GM23338 (cell line): ENCODE measurements at regions not wholly inside any gene's neighbourhood (a gene's known extent, or its start where the extent isn't known, plus 50 kb on each side); places are given as distances from the start of the nearest gene placed in this dataset.

Experiments
- ATAC-seq: fragments of 200-7000 bp; cut with Tn5 transposase; 3 replicates; pipeline ENCODE4 v1.9.1; 2020
- DNase-seq: peaks from one replicate; pipeline ENCODE4 v3.0.0-alpha.2; 2015; ENCODE audit warnings: low spot score
- H2AFZ ChIP-seq: fragments of 200-600 bp; sonication (generic); 2 replicates; pipeline ENCODE4 v1.8.0; 2016; ENCODE audit warnings: antibody characterized with exemption, mild to moderate bottlenecking, moderate library complexity
- H3F3A ChIP-seq: fragments of 200-600 bp; sonication (generic); replicated peaks from 2 replicates; pipeline ENCODE4 v1.8.0; 2017; ENCODE audit warnings: antibody characterized with exemption, mixed run types, low read depth
- H3K27ac ChIP-seq: fragments of 200-600 bp; sonication (generic); 2 replicates; pipeline ENCODE4 v1.6.1; 2016; ENCODE audit warnings: low read depth
- H3K27me3 ChIP-seq: fragments of 200-600 bp; sonication (generic); 2 replicates; pipeline ENCODE4 v1.8.0; 2016; ENCODE audit warnings: mild to moderate bottlenecking, mixed run types, moderate library complexity; ENCODE audit not compliant: insufficient read depth
- H3K36me3 ChIP-seq: fragments of 200-600 bp; sonication (generic); 2 replicates; pipeline ENCODE4 v1.8.0; 2016; ENCODE audit warnings: mild to moderate bottlenecking; ENCODE audit not compliant: insufficient read depth
- H3K4me1 ChIP-seq: fragments of 200-600 bp; sonication (generic); 2 replicates; pipeline ENCODE4 v1.8.0; 2016; ENCODE audit warnings: mild to moderate bottlenecking, moderate library complexity; ENCODE audit not compliant: insufficient read depth
- H3K4me2 ChIP-seq: fragments of 200-600 bp; sonication (generic); 2 replicates; pipeline ENCODE4 v1.7.1; 2017; ENCODE audit warnings: mixed run types
- H3K4me3 ChIP-seq: fragments of 200-600 bp; sonication (generic); 2 replicates; pipeline ENCODE4 v1.6.1; 2016; ENCODE audit warnings: mixed run types
- H3K79me2 ChIP-seq: fragments of 200-600 bp; sonication (generic); replicated peaks from 2 replicates; pipeline ENCODE4 v1.8.0; 2017; ENCODE audit warnings: mild to moderate bottlenecking; ENCODE audit not compliant: insufficient read depth
- H3K9me2 ChIP-seq: fragments of 200-600 bp; sonication (generic); 2 replicates; pipeline ENCODE4 v1.8.0; 2017; ENCODE audit not compliant: insufficient read depth
- H4K20me1 ChIP-seq: fragments of 200-600 bp; sonication (generic); replicated peaks from 2 replicates; pipeline ENCODE4 v1.8.0; 2017; ENCODE audit warnings: mild to moderate bottlenecking; ENCODE audit not compliant: insufficient read depth
- H3K27ac Mint-ChIP-seq: 2 replicates; pipeline ENCODE4 v1.8.0; 2020; ENCODE audit warnings: inconsistent platforms, mild to moderate bottlenecking, moderate library complexity, mixed read lengths
- H3K27me3 Mint-ChIP-seq: 3 replicates; pipeline ENCODE4 v1.8.0; 2022; ENCODE audit warnings: low read depth, mild to moderate bottlenecking, moderate library complexity, mixed read lengths, inconsistent platforms; ENCODE audit not compliant: insufficient read depth, poor library complexity
- H3K36me3 Mint-ChIP-seq: 3 replicates; pipeline ENCODE4 v1.8.0; 2021; ENCODE audit warnings: low read depth, mild to moderate bottlenecking, inconsistent platforms, moderate library complexity, mixed read lengths
- H3K4me1 Mint-ChIP-seq: 3 replicates; pipeline ENCODE4 v1.8.0; 2020; ENCODE audit warnings: mild to moderate bottlenecking, inconsistent platforms, mixed read lengths
- H3K4me3 Mint-ChIP-seq: 3 replicates; pipeline ENCODE4 v1.8.0; 2021; ENCODE audit warnings: moderate library complexity, mild to moderate bottlenecking, inconsistent platforms, mixed read lengths
- H3K9me3 Mint-ChIP-seq: 3 replicates; pipeline ENCODE4 v1.8.0; 2020; ENCODE audit warnings: moderate library complexity, mild to moderate bottlenecking, inconsistent platforms, mixed read lengths
- CREB1 ChIP-seq: fragments of 250-450 bp; sonication (Bioruptor Pico); IDR thresholded peaks from 2 replicates; pipeline ENCODE4 v1.5.0; 2020; ENCODE audit warnings: low read depth, mild to moderate bottlenecking, moderate library complexity
- ETS1 ChIP-seq: IDR thresholded peaks from 2 replicates; pipeline ENCODE4 v1.6.1; 2016; ENCODE audit warnings: antibody characterized with exemption
- EZH2phosphoT487 ChIP-seq: fragments of 200-600 bp; sonication (generic); IDR thresholded peaks from one replicate; pipeline ENCODE4 v1.8.1; 2018; ENCODE audit warnings: antibody characterized with exemption; ENCODE audit not compliant: unreplicated experiment
- JUNB ChIP-seq: IDR thresholded peaks from one replicate; pipeline ENCODE4 v1.6.1; 2016; ENCODE audit warnings: antibody characterized with exemption; ENCODE audit not compliant: unreplicated experiment
- POLR2AphosphoS5 ChIP-seq: IDR thresholded peaks from 2 replicates; pipeline ENCODE4 v1.6.1; 2016; ENCODE audit warnings: antibody characterized with exemption, low read depth
- STAT1 ChIP-seq: IDR thresholded peaks from one replicate; pipeline ENCODE4 v1.6.1; 2016; ENCODE audit warnings: antibody characterized with exemption; ENCODE audit not compliant: unreplicated experiment
- ZNF114 ChIP-seq: fragments of 250-450 bp; sonication (Bioruptor Pico); IDR thresholded peaks from 2 replicates; pipeline ENCODE4 v1.5.0; 2020; ENCODE audit warnings: mild to moderate bottlenecking, moderate library complexity
- ZNF462 ChIP-seq: fragments of 250-450 bp; sonication (Bioruptor Pico); IDR thresholded peaks from 2 replicates; pipeline ENCODE4 v1.5.0; 2020; ENCODE audit warnings: mild to moderate bottlenecking, moderate library complexity

GRCh38 chr7:81408728-81409127 is 361.1 kb downstream of the HGF start:
- Mint-ChIP-seq H3K9me3 (peaks cover 14% of the 10 kb centered on the region), H3K27ac (no peak overlapping the region), H3K4me1 (peaks cover 13% of the 10 kb centered on the region), H3K36me3 (peaks cover 17% of the 10 kb centered on the region), H3K27me3 (no peaks in the 10 kb centered on the region), H3K4me3 (no peak overlapping the region)
- no peaks in the 10 kb centered on the region for H3F3A ChIP-seq
- H3K36me3 ChIP-seq = peaks cover 7% of the 10 kb centered on the region; the same call in 1 of the 2 replicates
- H3K4me2 ChIP-seq = no peak overlapping the region
- no peak for TF ChIP-seq CREB1 (CRISPR knock-in tag)
- no peak for TF ChIP-seq STAT1
- no peak for TF ChIP-seq POLR2AphosphoS5
- no peak for TF ChIP-seq ZNF462
- TF ChIP-seq JUNB = no peak
- no peak for TF ChIP-seq EZH2phosphoT487
- no peak for TF ChIP-seq ETS1
- TF ChIP-seq ZNF114 (CRISPR knock-in tag) = no peak
- H3K9me2 ChIP-seq = no peaks in the 10 kb centered on the region
- H3K79me2 ChIP-seq = no peaks in the 10 kb centered on the region
- ATAC-seq (no peak), DNase-seq (no peak)
- no peaks in the 10 kb centered on the region for H4K20me1 ChIP-seq
- peaks cover 16% of the 10 kb centered on the region for H3K4me1 ChIP-seq
- no peak overlapping the region for H3K4me3 ChIP-seq
- H2AFZ ChIP-seq = no peak overlapping the region
- no peak overlapping the region for H3K27ac ChIP-seq
- no peaks in the 10 kb centered on the region for H3K27me3 ChIP-seq
